ENCODE measurements at regions not wholly inside any gene's neighbourhood (a gene's known extent, or its start where the extent isn't known, plus 50 kb on each side); places are given as distances from the start of the nearest gene placed in this dataset.

GRCh38 chr2:201949927-201950246 is 83.8 kb upstream of the FZD7 start:
- TF ChIP-seq, protein P1, sequence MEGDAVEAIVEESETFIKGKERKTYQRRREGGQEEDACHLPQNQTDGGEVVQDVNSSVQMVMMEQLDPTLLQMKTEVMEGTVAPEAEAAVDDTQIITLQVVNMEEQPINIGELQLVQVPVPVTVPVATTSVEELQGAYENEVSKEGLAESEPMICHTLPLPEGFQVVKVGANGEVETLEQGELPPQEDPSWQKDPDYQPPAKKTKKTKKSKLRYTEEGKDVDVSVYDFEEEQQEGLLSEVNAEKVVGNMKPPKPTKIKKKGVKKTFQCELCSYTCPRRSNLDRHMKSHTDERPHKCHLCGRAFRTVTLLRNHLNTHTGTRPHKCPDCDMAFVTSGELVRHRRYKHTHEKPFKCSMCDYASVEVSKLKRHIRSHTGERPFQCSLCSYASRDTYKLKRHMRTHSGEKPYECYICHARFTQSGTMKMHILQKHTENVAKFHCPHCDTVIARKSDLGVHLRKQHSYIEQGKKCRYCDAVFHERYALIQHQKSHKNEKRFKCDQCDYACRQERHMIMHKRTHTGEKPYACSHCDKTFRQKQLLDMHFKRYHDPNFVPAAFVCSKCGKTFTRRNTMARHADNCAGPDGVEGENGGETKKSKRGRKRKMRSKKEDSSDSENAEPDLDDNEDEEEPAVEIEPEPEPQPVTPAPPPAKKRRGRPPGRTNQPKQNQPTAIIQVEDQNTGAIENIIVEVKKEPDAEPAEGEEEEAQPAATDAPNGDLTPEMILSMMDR (IDR thresholded peaks at IDR 0.05) = no peak
- no peak for TF ChIP-seq EP300 (IDR thresholded peaks at IDR 0.05)
